ENCODE measurements at regions not wholly inside any gene's neighbourhood (a gene's known extent, or its start where the extent isn't known, plus 50 kb on each side); places are given as distances from the start of the nearest gene placed in this dataset.

GRCh38 chr16:22751685-22752084 is 62.3 kb upstream of the HS3ST2 start:
- TF ChIP-seq CTCF (IDR thresholded peaks at IDR 0.05) (no peak), POLR2A (IDR thresholded peaks at IDR 0.05) (no peak)

Data from right lobe of liver (tissue), 4 donors.